Upper lobe of right lung (tissue), 1 donor: ENCODE measurements at regions not wholly inside any gene's neighbourhood (a gene's known extent, or its start where the extent isn't known, plus 50 kb on each side); places are given as distances from the start of the nearest gene placed in this dataset.

Experiments
- ATAC-seq: fragments of 200-7000 bp; cut with Tn5 transposase; one replicate; pipeline ENCODE4 v1.9.1; 2020; ENCODE audit warnings: mild to moderate bottlenecking, moderate library complexity
- DNase-seq: peaks from one replicate; pipeline ENCODE4 v3.0.0-alpha.2; 2020
- H3K27ac ChIP-seq: fragments of 200-600 bp; one replicate; pipeline ENCODE4 v1.8.0; 2022
- H3K27me3 ChIP-seq: fragments of 200-600 bp; one replicate; pipeline ENCODE4 v1.8.0; 2022; ENCODE audit warnings: mild to moderate bottlenecking
- H3K36me3 ChIP-seq: fragments of 200-600 bp; one replicate; pipeline ENCODE4 v1.8.0; 2022
- H3K4me1 ChIP-seq: fragments of 200-600 bp; one replicate; pipeline ENCODE4 v1.8.0; 2022
- H3K4me3 ChIP-seq: fragments of 200-600 bp; one replicate; pipeline ENCODE4 v1.8.0; 2022; ENCODE audit warnings: mild to moderate bottlenecking
- H3K9me3 ChIP-seq: fragments of 200-600 bp; one replicate; pipeline ENCODE4 v1.8.0; 2022
- intact Hi-C: fragments of 100-400 bp; cut with DNase I; formaldehyde crosslinking; loops from one replicate; pipeline ENCODE4 v1.11.0; 2022
- TF ChIP-seq, protein P1 (sequence below): fragments of 200-600 bp; IDR thresholded peaks from one replicate; pipeline ENCODE4 v1.8.0; 2022; ENCODE audit warnings: antibody characterized with exemption
- donor health status: DM: no; HTN: yes; CAD: no; lungs with severe emphysema.

DNA sequence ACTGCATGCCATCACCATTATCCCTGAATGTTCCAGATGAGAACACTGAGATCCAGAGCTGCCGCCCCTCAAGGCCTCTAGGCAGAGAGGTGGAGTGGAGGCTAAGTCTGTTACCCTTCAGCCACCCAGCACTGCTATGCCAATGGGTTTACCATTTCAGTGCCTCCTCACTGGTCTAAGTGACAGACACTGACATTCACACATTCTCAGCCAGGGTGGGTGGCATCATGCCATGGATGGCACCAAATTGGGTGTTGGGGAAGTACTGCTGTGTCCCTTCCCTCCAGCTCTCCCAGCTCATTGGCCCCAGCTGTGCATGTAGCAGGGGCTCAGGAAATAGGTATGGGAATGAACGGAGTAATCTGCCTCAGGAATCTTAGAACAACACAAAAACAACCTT, 96.8 kb upstream of the PLET1 start:
- Histone ChIP-seq H3K9me3 (no peaks in the 10 kb centered on the region), H3K4me1 (no peaks in the 10 kb centered on the region), H3K27ac (no peak overlapping the region), H3K36me3 (no peaks in the 10 kb centered on the region), H3K4me3 (no peak overlapping the region), H3K27me3 (no peaks in the 10 kb centered on the region)
- ATAC-seq: no peak
- no peak for DNase-seq
- TF ChIP-seq, protein P1, sequence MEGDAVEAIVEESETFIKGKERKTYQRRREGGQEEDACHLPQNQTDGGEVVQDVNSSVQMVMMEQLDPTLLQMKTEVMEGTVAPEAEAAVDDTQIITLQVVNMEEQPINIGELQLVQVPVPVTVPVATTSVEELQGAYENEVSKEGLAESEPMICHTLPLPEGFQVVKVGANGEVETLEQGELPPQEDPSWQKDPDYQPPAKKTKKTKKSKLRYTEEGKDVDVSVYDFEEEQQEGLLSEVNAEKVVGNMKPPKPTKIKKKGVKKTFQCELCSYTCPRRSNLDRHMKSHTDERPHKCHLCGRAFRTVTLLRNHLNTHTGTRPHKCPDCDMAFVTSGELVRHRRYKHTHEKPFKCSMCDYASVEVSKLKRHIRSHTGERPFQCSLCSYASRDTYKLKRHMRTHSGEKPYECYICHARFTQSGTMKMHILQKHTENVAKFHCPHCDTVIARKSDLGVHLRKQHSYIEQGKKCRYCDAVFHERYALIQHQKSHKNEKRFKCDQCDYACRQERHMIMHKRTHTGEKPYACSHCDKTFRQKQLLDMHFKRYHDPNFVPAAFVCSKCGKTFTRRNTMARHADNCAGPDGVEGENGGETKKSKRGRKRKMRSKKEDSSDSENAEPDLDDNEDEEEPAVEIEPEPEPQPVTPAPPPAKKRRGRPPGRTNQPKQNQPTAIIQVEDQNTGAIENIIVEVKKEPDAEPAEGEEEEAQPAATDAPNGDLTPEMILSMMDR: no peak
- intact Hi-C loops: no loop called here

DNA sequence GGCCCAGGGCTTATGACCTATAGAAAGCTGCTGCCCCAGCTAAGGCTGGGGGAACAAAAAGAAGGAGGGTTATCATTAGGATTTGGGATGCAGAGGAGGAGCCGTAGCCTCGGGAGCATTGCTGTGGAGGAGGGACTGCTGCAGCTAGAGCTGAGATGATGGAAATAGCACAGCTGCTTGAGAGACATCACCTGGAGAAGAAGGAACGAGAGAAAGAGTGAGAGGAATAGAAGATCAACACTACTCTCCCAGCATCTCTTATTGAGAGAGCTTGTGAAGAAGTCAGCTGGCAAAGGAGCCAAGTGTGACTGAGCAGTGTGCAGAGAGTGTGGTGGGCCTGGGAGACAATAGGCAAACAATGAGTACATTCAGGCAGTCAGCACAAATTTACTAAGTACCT, 100.7 kb upstream of the PLET1 start:
- TF ChIP-seq, protein P1: no peak
- no peak for ATAC-seq
- intact Hi-C loops: no loop called here

DNA sequence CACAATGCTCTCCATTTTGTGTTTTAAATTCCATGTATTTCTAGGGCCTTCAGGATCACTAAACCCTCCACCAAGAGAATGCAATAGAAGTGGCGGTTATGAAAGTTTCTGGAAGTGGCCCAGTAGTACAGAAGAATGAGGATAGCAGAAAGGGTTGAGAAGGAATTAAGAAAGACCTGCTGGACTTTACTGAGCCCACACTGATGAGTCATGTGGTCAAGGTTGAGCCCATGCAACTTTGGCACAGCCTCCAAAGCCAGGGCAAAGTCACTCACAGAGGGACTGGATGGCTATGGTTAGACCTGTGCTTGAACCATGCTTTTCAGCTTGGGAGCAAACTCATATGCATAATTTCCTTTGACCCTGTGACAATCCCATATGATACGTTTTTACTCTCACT, 102.9 kb upstream of the PLET1 start:
- Histone ChIP-seq H3K4me1 (no peaks in the 10 kb centered on the region), H3K4me3 (no peak overlapping the region), H3K9me3 (no peaks in the 10 kb centered on the region), H3K36me3 (no peaks in the 10 kb centered on the region), H3K27ac (no peak overlapping the region), H3K27me3 (no peaks in the 10 kb centered on the region)
- intact Hi-C loops: no loop called here
- DNase-seq: no peak
- no peak for ATAC-seq
- TF ChIP-seq, protein P1: no peak

More for the DNA sequence above, 100.7 kb upstream of the PLET1 start:
- Histone ChIP-seq H3K27ac (no peak overlapping the region), H3K4me3 (no peak overlapping the region), H3K27me3 (no peaks in the 10 kb centered on the region), H3K4me1 (no peaks in the 10 kb centered on the region), H3K9me3 (no peaks in the 10 kb centered on the region), H3K36me3 (no peaks in the 10 kb centered on the region)
- DNase-seq: no peak

DNA sequence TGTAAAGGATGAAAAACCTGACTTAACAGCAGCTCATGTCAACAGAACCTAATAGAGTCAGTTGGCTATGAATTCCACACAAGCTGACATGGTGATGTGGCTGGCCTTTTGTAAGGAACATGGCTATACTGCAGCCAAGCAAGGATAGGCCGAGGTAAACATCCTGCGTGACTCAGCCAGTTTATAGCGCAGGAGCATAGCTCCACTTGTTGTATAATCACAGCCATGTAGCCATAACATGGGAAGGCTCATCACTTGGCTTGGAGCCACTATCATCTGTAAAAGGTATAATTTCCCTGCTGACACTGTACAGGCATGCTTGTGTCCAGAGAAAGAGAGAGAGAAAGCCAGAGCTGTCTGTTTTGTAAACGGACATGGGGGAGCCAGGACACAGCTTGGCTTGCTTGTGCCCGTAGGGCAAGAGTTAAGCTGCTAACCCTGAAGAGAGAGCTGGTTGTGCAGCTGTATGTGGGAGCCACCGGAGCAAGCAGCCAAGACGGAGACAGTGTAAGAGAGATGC, 104.4 kb upstream of the PLET1 start:
- Histone ChIP-seq H3K4me1 (no peaks in the 10 kb centered on the region), H3K27ac (no peak overlapping the region), H3K9me3 (no peaks in the 10 kb centered on the region), H3K4me3 (no peak overlapping the region), H3K27me3 (no peaks in the 10 kb centered on the region), H3K36me3 (no peaks in the 10 kb centered on the region)
- ATAC-seq (no peak), DNase-seq (no peak)
- intact Hi-C loops: no loop called here
- TF ChIP-seq, protein P1: no peak

DNA sequence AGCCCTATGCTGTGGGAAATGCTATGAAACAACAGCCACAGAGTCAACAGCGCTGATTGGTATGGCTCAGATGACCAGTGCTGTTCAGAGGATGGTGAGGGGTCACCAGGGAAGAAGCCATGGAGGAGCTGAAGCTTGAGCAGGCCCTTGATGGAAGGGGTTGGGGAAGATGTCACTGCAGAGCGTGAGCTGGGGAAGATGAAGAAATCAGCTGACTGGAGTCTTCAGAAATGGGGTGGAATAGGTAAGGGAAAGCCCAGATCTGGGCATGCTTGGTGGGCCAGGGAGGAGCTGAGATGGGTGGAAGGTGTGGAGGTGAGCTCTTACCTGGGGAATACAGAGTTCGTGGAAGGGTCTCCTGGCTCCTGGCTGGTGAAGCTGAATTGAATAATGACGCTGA, 105.4 kb upstream of the PLET1 start:
- Histone ChIP-seq H3K36me3 (no peaks in the 10 kb centered on the region), H3K27me3 (no peaks in the 10 kb centered on the region), H3K9me3 (no peaks in the 10 kb centered on the region), H3K27ac (no peak overlapping the region), H3K4me1 (no peaks in the 10 kb centered on the region), H3K4me3 (no peak overlapping the region)
- TF ChIP-seq, protein P1: no peak
- intact Hi-C loops: no loop called here
- no peak for DNase-seq
- no peak for ATAC-seq

DNA sequence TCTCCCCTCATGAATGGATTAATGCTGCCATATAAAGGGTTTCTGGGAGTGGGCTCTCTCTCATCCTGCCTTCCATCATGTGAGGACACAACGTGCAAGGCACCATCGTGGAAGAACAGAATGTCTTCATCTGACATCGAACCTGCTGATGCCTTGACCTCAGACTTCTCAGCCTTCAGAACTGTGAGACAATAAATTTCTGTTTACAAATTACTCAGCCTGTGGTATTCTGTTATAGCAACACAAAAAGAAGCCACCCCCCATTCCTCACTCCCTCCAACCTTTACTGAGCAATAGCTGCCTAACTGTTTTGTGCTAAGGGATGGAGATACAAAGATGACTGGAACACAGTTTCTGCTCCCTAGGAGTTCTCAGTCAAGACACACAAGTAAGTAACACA, 106.1 kb upstream of the PLET1 start:
- Histone ChIP-seq H3K27me3 (no peaks in the 10 kb centered on the region), H3K4me1 (no peaks in the 10 kb centered on the region), H3K9me3 (no peaks in the 10 kb centered on the region), H3K4me3 (no peak overlapping the region), H3K27ac (no peak overlapping the region), H3K36me3 (no peaks in the 10 kb centered on the region)
- TF ChIP-seq, protein P1: no peak
- intact Hi-C loops: no loop called here
- ATAC-seq: no peak
- DNase-seq: no peak
